ENCODE measurements at regions not wholly inside any gene's neighbourhood (a gene's known extent, or its start where the extent isn't known, plus 50 kb on each side); places are given as distances from the start of the nearest gene placed in this dataset.

GRCh38 chr5:82991059-82991458 is 86.1 kb downstream of the TMEM167A start:
- H3K27me3 ChIP-seq (ENCODE audit: insufficient read depth, low read length, poor library complexity, severe bottlenecking) = no peaks in the 10 kb centered on the region
- H4K20me1 ChIP-seq (ENCODE audit: insufficient read depth, low read length, poor library complexity, severe bottlenecking) = no peaks in the 10 kb centered on the region
- H3K9me3 ChIP-seq (ENCODE audit: insufficient read depth, low read depth, low read length) = no peaks in the 10 kb centered on the region
- no peaks in the 10 kb centered on the region for H3K79me2 ChIP-seq (ENCODE audit: insufficient read depth, low read length)
- H3K9ac ChIP-seq (ENCODE audit: low read depth, low read length, poor library complexity, severe bottlenecking) = no peak overlapping the region
- no peaks in the 10 kb centered on the region for H3F3A ChIP-seq (ENCODE audit: low read depth)
- no peaks in the 10 kb centered on the region for H3K9me2 ChIP-seq (replicated peaks; ENCODE audit: low read depth, low read length)
- peaks cover 15% of the 10 kb centered on the region for H3K4me1 ChIP-seq (ENCODE audit: insufficient read depth, low read length, poor library complexity, severe bottlenecking)
- H3K4me2 ChIP-seq (ENCODE audit: low read depth, low read length, poor library complexity, severe bottlenecking) = peak overlapping the region; percentile 49
- no peak for TF ChIP-seq CTCF (conservative IDR thresholded peaks at IDR 0.05; ENCODE audit: low read length)
- no peak for TF ChIP-seq EZH2phosphoT487 (IDR thresholded peaks at IDR 0.05; ENCODE audit: borderline replicate concordance)
- no peaks in the 10 kb centered on the region for H3K36me3 ChIP-seq (ENCODE audit: insufficient read depth, low read length)
- H2AFZ ChIP-seq (ENCODE audit: low read length) = peak overlapping the region; percentile 69
- peak overlapping the region; percentile 28 for H3K4me3 ChIP-seq (ENCODE audit: low read length, poor library complexity, severe bottlenecking)

GRCh38 chr5:82987188-82987587 is 90.0 kb downstream of the TMEM167A start:
- H3F3A ChIP-seq (ENCODE audit: low read depth) = no peaks in the 10 kb centered on the region
- no peak for TF ChIP-seq EZH2phosphoT487 (IDR thresholded peaks at IDR 0.05; ENCODE audit: borderline replicate concordance)
- TF ChIP-seq CTCF (conservative IDR thresholded peaks at IDR 0.05; ENCODE audit: low read length) = no peak
- H3K9me2 ChIP-seq (replicated peaks; ENCODE audit: low read depth, low read length) = no peaks in the 10 kb centered on the region
- H3K27me3 ChIP-seq (ENCODE audit: insufficient read depth, low read length, poor library complexity, severe bottlenecking) = no peaks in the 10 kb centered on the region
- H3K9me3 ChIP-seq (ENCODE audit: insufficient read depth, low read depth, low read length) = no peaks in the 10 kb centered on the region
- no peak overlapping the region for H3K9ac ChIP-seq (ENCODE audit: low read depth, low read length, poor library complexity, severe bottlenecking)
- no peak overlapping the region for H3K4me3 ChIP-seq (ENCODE audit: low read length, poor library complexity, severe bottlenecking)
- no peak overlapping the region for H3K4me2 ChIP-seq (ENCODE audit: low read depth, low read length, poor library complexity, severe bottlenecking)
- H3K36me3 ChIP-seq (ENCODE audit: insufficient read depth, low read length) = no peaks in the 10 kb centered on the region
- no peaks in the 10 kb centered on the region for H4K20me1 ChIP-seq (ENCODE audit: insufficient read depth, low read length, poor library complexity, severe bottlenecking)
- peaks cover 12% of the 10 kb centered on the region for H3K4me1 ChIP-seq (ENCODE audit: insufficient read depth, low read length, poor library complexity, severe bottlenecking)
- H3K79me2 ChIP-seq (ENCODE audit: insufficient read depth, low read length) = no peaks in the 10 kb centered on the region
- H2AFZ ChIP-seq (ENCODE audit: low read length) = no peak overlapping the region

GRCh38 chr5:82986404-82986803 is 90.8 kb downstream of the TMEM167A start:
- Histone ChIP-seq H3K4me3 (ENCODE audit: low read length, poor library complexity, severe bottlenecking) (no peak overlapping the region), H3K9ac (ENCODE audit: low read depth, low read length, poor library complexity, severe bottlenecking) (no peak overlapping the region), H3F3A (ENCODE audit: low read depth) (no peaks in the 10 kb centered on the region), H2AFZ (ENCODE audit: low read length) (no peak overlapping the region), H3K79me2 (ENCODE audit: insufficient read depth, low read length) (no peaks in the 10 kb centered on the region), H3K27me3 (ENCODE audit: insufficient read depth, low read length, poor library complexity, severe bottlenecking) (no peaks in the 10 kb centered on the region), H3K9me3 (ENCODE audit: insufficient read depth, low read depth, low read length) (no peaks in the 10 kb centered on the region), H3K4me1 (ENCODE audit: insufficient read depth, low read length, poor library complexity, severe bottlenecking) (peaks cover 6% of the 10 kb centered on the region), H3K4me2 (ENCODE audit: low read depth, low read length, poor library complexity, severe bottlenecking) (no peak overlapping the region), H4K20me1 (ENCODE audit: insufficient read depth, low read length, poor library complexity, severe bottlenecking) (no peaks in the 10 kb centered on the region), H3K36me3 (ENCODE audit: insufficient read depth, low read length) (no peaks in the 10 kb centered on the region), H3K9me2 (replicated peaks; ENCODE audit: low read depth, low read length) (no peaks in the 10 kb centered on the region)
- TF ChIP-seq EZH2phosphoT487 (IDR thresholded peaks at IDR 0.05; ENCODE audit: borderline replicate concordance) = no peak
- no peak for TF ChIP-seq CTCF (conservative IDR thresholded peaks at IDR 0.05; ENCODE audit: low read length)

Measured in Loucy (cell line).